GM19452 (cell line): ENCODE measurements at regions not wholly inside any gene's neighbourhood (a gene's known extent, or its start where the extent isn't known, plus 50 kb on each side); places are given as distances from the start of the nearest gene placed in this dataset.

Source experiments
- ATAC-seq: cut with Tn5 transposase; IDR thresholded peaks from one replicate; pipeline ENCODE4 v1.9.1; 2021; ENCODE audit not compliant: unreplicated experiment

DNA sequence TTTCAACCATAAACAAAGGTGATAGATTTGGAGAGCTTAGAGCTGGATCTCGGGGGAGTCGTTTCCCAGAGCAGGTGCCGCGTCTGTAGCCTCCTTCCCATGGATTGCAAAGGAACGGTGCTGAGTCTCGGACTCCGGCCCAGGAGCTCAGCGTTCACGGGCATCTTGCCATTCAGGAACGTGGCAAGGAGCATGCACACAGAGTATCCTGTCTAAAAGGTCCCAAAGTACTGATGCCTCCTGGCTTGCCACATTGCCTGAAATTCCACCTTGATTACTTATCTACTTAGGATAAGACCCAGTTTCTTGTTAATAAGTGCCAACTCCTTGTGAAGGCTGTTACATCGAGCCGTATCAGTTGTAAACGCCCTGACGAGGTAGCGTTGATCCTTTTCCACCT is 197.8 kb upstream of the MYT1L start:
- no peak for ATAC-seq

DNA sequence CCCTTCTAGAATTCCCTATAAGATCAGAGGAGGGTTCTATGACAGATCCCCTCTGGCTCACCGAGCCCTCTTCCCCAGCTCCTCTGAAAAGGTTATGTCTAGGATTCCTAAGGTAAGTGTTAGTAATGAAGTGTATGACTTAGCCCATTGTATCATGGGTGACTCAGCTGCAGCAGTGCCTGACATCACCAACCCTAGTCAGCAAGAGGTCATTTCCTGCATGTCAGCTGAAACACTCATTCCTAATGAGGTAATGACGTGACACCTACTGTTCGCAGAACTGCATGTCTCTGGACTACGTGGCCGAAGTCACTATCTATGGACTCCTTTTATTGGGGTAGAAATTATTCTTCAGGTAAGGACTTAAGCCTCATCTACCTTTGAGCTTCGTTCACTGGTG is 196.1 kb upstream of the MYT1L start:
- ATAC-seq = no peak

DNA sequence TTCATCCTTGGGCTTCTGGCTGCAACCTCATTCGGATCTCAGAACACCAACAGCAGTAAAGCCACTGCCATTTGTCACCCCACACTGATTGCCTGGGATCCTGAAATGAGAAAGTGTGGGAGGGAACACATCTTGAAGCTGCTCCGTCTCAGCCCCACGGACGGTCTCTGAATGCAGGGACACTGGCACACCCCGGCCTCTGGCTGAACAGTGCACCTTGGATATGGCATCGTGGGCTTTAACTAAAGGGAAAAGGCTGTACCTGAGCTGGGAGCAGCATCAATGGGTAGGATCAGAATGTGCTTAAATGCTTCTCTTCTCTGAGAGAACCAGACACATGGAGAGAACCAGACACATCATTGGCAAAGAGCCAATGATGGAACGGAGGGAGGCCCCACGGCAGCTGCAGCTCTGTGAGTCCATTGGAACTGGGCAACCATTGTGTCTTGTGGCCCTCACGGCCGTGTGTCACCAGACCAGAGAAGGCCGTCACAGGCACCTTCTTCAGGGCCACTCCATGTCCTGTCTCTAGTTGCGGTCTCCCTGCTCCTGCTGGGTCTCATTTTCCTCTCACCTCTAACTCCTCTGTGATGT is 193.4 kb upstream of the MYT1L start:
- ATAC-seq = no peak

DNA sequence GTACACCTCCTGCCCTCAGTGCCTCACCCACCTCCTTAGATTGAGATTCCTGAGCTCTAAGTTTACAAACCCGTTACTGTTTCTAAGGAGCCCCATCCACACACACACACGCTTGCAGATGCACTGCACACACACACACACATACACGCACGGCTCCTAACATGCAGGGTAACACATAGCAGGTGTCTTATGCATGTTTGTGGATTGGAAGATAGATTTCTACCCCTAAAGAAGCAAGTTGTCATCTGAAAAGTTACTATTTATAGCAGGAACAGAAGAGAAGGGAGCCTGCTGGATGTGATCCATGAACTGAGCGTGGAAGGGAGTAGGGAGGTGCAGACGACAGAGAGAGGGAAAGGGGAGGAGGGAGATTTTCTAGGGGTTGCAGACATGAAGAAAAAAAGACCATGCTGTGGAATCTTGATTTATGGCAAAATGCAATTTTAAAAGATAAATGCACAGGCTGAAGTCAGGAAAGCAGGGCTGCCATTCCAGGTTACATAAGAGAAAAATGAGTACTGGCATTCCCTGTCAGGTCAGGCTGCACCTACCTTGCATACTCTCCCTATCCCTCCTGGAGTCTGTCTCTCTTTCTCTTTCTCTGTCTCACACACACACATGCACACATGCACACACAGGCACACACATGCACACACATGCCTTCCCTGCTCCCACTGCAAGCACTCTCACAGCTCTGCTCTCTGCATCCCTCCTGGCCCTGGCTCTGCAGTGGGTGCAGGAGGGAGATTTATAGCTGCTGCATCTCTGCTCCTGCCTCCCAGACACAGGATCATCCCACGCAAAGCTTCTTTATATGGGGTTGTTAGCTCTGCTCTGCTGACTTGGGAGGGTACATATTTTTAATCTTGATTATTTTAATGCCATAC is 192.6 kb upstream of the MYT1L start:
- ATAC-seq = no peak

DNA sequence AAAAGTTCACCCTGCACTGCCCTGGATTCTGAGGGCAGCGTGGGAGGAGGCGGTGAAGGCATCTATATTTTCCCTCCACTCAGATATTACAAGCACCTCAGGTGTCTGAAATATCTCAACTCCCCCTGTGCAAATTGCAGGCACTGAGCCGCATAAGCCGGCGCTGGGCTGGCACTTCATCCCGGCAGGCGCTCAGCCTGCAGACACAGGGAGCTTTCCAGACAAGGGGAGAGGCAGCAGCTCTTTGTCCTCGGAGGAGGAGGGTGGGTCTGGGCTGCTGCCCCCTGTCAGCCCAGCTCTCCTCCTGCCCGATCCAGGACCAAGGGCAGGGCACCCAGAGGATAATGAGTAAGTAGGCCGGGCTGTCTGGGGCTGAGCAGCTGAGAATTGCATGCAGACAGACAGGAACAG is 189.3 kb upstream of the MYT1L start:
- ATAC-seq = no peak

DNA sequence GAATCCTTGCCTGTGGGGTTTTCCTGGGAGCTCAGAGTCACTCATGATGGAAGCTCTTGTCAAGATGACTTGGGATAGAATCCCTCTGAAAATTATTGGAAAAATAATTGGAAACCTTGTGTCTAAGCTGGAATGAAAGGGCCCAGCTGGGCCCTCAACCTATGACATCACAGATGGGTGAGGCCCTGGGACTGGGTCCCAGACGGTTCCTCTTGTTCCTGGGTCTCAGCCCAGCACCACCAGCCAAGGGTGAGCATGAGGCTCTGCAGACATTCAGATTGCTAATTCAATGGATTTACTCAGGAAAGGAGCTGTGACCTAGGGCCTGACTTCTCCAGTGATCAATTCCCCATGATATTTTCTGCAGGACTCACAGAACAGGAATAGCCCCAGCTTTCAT is 188.3 kb upstream of the MYT1L start:
- ATAC-seq = no peak

DNA sequence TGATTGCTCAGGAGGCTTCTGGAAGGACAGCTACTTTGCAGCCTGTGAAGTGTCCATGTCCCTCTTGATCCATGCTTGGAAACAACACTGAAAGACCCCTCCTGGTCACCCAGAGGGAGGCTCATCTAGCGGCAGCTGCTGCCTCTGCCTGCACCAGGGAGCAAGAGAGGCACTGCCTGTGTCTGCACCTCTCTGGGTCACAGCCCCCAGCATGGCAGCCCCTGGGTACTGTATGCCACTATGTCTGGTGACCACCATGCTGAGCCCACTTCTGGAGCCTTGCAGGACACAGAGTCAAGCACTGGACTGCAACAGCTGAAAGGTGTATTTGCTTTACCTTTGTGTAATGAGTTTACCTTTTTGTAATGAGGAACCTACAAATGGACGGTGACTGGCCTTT is 186.3 kb upstream of the MYT1L start:
- ATAC-seq = no peak

DNA sequence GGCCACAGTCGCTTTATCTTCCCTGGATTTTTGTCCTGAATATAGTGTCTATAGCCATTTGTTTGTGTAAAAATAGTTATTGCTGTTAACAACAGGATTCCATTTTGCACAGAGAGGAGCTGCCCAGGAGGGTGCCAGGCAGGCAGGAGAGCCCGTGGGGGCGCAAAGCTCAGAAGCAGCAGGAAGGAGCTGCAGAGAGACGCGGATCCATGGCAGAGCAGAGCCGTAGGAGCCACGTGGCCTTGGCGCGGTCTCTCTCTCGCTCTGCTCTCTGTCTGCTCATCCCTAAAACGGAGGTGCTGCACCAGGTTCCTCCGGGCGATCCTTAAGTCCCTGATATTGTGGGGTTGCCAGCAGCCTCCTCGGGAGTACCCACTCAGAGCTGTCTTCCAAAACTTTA is 185.3 kb upstream of the MYT1L start:
- ATAC-seq = no peak

DNA sequence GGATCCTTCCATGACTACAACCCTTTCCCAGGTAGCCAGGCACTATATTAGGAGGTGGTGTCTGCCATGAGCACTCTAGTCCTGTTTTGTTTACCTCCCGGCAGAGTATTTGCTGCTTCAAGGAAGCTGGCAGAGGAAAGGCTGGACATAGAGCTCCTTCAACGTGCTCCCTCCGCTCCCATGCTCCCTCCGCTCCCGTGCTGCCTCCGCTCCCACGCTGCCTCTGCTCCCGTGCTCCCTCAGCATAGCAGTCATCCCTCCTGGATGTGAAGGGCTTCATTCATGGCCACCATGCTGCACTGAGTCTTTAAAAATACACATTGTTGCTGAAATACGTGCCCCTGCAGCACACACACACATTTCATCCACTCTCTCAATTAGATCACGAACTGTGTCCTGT is 181.9 kb upstream of the MYT1L start:
- ATAC-seq = no peak

DNA sequence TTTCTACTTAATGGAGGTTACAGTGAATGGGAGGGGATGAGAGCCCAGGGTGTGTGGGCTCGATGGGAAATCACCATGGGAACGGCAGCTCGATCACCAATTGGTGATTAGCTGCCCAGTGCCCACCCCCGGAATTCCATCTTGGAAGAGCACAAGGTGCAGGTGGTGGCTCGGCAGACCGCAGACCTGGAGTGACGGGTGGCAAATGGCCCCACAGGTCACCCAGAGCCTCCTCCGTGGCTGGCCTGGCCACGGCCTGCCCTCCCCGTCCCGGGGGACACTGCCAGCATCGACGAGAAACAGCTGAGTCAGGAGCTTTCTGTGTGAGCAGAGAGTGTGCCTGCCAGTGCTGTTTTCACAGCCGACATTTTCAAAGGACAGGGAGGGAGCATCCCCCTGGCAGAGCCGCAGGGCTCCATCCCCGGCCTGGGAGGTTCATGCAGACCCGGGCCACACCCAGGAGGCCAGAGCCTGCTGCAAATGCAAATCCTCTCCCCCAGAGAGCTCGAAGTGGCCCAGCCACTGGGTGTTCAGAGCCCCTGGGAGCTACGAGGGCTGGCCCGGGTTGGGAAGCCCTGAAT is 176.4 kb upstream of the MYT1L start:
- no peak for ATAC-seq

DNA sequence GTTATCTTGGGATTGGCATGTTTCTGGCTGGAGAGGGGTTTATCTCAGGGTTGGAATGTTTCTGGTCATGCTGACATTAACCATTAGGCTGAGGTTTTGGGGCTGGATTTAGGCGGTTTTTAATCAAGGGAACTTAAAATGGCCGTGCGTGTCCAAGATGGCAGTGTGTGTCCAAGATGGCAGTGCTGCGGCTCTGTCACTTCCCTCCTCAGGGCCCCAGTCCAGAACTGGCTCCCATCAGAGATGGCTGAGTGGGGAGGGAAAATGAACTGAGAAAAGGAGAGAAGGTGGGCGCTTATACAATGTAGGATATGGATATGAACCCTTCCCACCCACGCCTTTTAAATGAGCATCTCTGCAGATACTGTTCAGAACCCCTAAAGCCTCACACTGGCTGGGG is 175.5 kb upstream of the MYT1L start:
- ATAC-seq = no peak

DNA sequence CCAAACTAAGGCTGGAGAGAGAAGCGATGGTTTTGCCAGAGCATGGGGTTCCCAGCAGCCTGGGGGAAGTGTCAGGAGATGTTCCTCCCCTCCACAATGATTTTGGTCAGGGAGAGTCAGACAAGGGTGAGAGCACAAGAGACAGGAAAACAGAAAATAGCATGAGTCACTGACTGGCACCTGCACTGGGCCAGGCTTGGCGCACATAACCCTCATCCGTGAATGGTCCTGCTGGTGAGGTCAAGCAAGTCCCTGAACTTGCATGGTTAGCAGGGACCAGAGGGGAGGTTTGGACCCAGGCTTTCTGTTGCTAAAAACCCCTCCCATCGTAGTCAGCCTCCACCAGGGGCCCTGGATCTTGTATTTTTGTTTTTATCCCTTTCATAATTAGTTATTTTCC is 174.5 kb upstream of the MYT1L start:
- ATAC-seq = no peak

DNA sequence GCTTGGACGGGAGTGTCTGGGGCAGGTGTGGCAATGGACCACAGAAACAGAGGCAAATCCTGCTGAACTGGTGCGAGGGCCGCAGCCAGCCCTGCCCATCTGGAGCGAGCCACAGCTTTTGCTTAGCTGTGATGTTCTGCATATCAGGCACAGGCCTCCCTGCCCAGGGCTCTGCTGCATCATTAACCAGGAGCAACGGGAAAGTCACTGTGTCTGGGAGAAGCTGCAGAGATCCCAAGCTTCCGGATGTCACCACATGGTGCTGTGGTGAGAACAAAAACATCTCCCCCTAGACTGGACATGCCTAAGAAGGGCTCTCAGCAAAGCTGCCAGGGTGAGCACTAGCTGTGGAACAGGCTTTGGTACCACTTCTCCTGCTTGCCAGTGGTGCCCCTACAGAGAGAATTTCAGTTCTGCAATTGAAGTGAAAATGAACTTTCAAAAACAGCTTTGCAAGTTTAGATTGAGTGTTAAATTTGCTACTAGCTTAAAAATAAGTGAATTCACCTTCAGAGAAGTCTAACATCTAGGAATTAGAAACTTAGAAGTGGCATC is 172.9 kb upstream of the MYT1L start:
- no peak for ATAC-seq

DNA sequence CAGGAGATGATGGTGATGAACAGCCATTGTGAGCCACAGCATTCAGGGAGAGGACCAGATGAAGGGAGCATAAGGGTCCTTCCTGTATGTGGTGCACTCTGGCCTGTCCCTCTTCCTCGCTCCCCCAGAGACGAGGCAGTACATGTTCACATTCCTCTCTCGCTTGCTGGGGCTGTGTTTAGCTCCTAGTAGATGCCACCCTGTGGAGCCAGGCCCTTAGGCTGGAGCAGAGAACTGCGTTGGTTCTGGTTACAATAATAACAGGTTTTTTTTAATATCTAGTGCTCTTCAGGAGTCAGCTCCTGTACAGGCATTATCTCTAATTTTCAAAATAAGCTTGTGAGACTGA is 171.1 kb upstream of the MYT1L start:
- no peak for ATAC-seq

DNA sequence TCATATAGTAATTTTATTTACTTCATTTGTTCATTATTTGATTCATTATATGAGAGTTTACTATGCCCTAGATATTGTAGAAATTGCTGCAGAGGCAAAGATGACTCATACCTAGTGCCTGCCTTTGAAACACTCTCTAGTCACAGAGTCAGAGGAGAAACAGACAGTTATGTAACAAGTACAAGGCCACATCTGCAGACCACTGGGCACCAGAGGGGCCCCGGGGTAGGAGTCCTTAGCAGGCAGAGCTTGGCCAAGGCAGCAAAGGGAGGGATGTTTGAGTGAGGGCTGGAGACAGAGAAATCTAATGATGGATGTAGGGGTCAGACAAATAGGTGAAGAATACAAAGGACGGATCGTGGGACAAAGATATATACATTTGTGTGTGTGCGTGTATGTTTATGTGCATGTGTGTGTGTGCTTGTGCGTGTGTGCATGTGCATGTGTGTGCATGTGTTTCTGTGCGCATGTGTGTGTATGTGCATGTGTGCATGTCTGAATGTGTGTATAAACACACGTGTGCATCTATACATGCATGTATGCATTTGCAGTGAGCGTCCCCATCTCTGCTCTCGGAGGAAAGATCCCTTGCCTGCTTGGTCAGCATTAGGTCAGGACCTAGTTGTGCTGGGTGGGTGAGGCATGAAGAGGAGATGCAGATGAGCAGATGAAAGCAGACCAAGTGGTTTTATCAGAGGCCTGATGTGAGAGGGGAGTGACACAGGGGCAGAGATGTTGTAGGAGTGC is 170.6 kb upstream of the MYT1L start:
- ATAC-seq = no peak

DNA sequence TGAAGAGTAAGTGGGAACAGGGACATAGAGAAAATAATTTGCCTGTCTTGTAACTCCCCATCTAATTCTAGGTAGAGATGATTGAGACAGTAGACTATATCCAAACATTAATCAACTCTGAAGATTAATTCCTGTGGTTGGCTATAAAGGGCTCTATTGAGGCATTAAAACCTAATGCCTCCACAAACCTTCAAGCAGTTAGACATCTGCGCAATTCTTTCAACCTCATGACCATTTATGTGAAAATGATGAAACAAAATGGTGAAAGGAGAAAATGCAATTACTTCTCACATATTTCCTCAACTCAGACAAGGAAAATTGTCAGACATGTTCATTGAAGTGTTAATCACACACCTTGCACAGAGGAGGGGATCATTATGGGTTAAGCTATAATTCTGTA is 164.5 kb upstream of the MYT1L start:
- ATAC-seq = no peak

DNA sequence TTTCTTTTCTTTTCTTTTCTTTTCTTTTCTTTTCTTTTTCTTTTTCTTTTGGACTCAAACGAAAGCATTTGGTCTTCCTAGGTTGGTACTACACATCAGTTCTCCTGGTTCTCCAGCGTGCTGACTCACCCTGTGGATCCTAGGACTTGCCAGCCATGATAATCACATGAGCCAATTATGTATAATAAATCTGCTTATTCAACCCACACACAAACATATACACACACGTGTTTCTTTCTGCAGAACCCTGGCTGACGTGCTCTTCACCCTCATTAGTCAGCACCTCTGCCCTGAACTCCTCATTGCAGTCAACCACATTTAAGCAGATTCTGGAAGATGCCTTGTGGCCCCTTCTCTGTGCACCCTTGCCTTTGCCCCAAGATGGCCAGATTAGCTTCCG is 162.4 kb upstream of the MYT1L start:
- no peak for ATAC-seq

DNA sequence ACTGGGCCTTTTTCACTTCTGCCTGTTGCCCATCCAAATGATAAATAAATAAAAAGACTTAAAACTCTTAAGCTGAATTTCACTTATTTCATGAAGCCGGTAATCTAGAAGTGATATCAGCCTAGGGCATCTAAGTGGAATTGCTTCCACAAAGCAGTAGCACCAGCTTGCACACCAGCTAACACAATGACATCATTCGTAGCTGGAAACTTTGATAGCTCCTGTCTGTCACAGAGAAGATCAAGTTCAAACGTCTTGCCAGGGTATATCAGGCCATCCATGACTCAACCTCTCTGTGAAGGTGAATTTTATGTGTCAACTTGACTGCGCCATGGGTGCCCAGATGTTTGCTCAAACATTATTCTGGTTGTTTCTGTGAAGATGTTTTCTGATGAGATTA is 161.7 kb upstream of the MYT1L start:
- ATAC-seq = no peak

DNA sequence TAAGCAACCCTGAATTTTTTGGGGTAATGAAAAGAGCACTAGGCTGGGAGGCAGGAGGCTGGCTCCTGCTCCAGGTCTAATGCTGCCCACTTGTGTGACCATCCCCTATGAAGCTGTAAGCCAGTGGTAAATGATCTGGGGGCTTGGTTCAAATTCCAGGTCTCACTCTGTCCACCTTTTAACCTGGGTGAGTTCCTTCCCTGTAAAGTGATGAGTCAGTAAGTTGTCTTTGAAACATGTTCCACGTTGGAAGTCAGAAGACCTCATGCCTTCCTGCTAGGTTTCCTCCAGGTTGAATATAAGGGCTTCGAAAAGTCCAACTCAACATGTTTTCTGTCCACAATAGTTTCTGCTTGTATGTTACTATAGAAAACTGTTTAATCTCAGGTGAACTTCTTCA is 160.9 kb upstream of the MYT1L start:
- ATAC-seq = no peak

DNA sequence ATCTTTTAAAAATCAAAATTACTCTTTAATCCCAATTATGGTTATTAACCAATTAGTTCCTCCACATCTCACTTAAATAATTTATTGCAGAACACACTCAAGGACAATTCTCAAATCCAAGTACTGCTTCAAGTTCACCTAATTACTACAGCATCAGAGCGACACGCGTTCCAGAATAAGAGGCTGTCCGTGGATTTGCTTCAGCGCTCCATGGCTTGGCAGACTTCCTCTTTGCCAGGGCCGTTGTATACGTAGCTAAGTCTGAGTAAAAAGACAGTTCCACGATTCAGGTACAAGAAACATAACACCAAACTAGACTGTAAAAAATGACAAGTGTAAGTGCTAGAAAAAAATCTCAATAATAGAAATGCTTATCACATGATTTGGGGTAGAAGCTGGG is 153.2 kb upstream of the MYT1L start:
- no peak for ATAC-seq

DNA sequence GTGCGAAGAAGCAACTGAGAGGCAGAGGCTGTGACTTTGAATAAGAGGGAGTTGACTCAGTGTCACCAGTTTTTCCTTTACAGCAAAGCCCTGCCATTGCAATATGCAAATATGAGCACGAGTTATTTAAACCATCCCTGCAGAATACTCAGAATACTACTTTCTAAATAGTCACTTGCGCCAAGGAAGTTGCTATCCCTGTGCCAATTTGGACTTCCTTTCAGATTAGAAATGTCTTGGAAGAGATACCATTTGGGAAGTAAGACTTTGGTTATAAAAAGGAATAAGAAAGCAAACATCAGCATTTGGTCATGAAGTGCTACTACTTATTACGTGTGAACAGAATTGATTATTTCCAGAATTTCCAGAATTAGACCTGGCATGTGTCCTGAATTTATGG is 151.8 kb upstream of the MYT1L start:
- no peak for ATAC-seq

DNA sequence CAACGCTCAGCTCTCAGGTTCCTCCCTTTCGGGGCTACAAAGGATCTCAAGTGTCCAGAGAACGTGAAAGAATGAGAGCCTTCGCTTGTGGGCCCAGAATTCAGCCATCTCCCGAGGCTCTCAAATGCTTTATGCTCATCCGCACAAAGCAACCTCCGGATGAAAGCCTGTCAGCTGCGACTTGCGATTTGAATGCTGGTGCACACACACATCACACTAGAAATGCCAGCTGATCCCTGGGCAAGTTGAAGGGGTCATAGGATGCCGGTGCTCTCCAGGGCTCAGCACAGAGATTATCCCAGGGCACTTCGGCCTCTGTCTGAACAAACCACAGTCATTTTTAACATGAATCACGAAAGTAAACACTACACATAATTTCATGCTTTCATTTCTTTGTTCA is 141.8 kb upstream of the MYT1L start:
- ATAC-seq = no peak
